UCSD-AML1 (cell line): ENCODE measurements at regions not wholly inside any gene's neighbourhood (a gene's known extent, or its start where the extent isn't known, plus 50 kb on each side); places are given as distances from the start of the nearest gene placed in this dataset.
"Not testable (repeated sequence)": the region's sequence is repeated elsewhere in the genome, so short reads cannot be mapped to it uniquely, and the experiment has no call there.

Experiments used
- DNase-seq: peaks from one replicate; lab custom pipeline; 2025; ENCODE audit not compliant: unreplicated experiment; lab: John Stamatoyannopoulos, UW

GRCh38 chr20:17873410-17874270 lies 95.0 kb downstream of the SNX5 start:
- DNase-seq = no peak

GRCh38 chr20:17872959-17873358 lies 95.6 kb downstream of the SNX5 start:
- no peak for DNase-seq

GRCh38 chr20:17872434-17872833 lies 96.2 kb downstream of the SNX5 start:
- no peak for DNase-seq

- peak; percentile 41 for DNase-seq
Observed at GRCh38 chr20:17871886-17872285, 96.7 kb downstream of the SNX5 start.

- DNase-seq = no peak
Observed at GRCh38 chr20:17871181-17871580, 97.4 kb downstream of the SNX5 start.

GRCh38 chr20:17870086-17870740 lies 98.4 kb downstream of the SNX5 start:
- no peak for DNase-seq

GRCh38 chr20:17869295-17869994 lies 99.1 kb downstream of the SNX5 start:
- no peak for DNase-seq

- DNase-seq = no peak
Observed at GRCh38 chr20:17868700-17869231, 99.8 kb downstream of the SNX5 start.

GRCh38 chr20:17868151-17868550 lies 100.4 kb downstream of the SNX5 start:
- DNase-seq = no peak

GRCh38 chr20:17867131-17867925 lies 101.3 kb downstream of the SNX5 start:
- no peak for DNase-seq

- DNase-seq = no peak
Observed at GRCh38 chr20:17866234-17867001, 102.2 kb downstream of the SNX5 start.

- DNase-seq = no peak
Observed at GRCh38 chr20:17863577-17864292, 104.9 kb downstream of the SNX5 start.

GRCh38 chr20:17863209-17863576 lies 105.4 kb downstream of the SNX5 start:
- no peak for DNase-seq

GRCh38 chr20:17862171-17862570 lies 106.4 kb downstream of the SNX5 start:
- no peak for DNase-seq

- DNase-seq = not testable (repeated sequence)
Observed at GRCh38 chr20:17861620-17862019, 107.0 kb downstream of the SNX5 start.

GRCh38 chr20:17860301-17861197 lies 108.0 kb downstream of the SNX5 start:
- DNase-seq = no peak

GRCh38 chr20:17859616-17860232 lies 108.9 kb downstream of the SNX5 start:
- no peak for DNase-seq

- no peak for DNase-seq
Observed at GRCh38 chr20:17859002-17859615, 109.5 kb downstream of the SNX5 start.
